ENCODE measurements at regions not wholly inside any gene's neighbourhood (a gene's known extent, or its start where the extent isn't known, plus 50 kb on each side); places are given as distances from the start of the nearest gene placed in this dataset.

DNA sequence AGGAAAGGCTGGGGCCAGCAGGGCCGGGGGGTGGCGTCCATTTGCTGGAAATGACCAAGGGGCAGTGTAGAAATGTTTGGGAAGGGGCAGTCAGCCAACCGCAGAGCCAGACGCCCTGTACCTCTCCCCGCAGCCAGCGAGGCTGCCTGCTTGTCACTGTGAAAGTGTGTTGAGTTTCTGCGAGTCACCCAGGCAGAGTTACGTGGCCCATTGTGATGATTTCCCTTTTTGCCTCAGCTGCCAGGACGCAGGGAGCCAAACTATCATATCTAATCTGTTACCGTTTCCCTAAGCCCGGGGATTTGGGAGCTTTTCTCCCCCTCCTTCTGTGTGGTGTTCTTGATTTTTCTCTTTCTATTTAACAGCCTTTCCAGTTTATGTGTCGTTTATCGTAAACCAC, 67.9 kb upstream of the STX16 start (continued):
- no peak for TF ChIP-seq ZNF548 (tag by site-specific recombination; IDR thresholded peaks at IDR 0.05)

DNA sequence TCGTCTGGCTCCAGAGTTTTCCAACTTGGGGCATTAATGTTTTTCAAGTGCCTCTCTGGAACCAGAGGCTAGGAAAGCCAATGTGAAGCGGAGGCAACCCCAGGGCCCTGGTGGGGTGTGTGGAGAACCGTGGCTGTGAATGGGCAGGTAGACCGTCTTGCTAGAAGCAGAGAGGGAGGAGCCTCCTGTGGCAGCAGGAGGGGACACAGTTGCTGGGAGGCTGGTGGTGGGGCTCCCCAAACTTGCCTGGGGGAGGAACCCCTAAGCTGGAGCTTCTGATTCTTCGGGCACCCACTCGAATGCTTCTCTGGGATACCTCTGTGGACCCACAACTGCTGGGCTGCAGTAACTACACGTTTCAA, 65.3 kb upstream of the APCDD1L start:
- Histone ChIP-seq H3K4me1 (ENCODE audit: control insufficient read depth, insufficient read depth, low read length) (no peaks in the 10 kb centered on the region), H3K9me3 (ENCODE audit: control insufficient read depth, insufficient read depth, low read depth, low read length) (no peaks in the 10 kb centered on the region), H3K4me3 (ENCODE audit: low read depth, low read length) (no peak overlapping the region), H3K36me3 (ENCODE audit: control insufficient read depth in 2 of 2, insufficient read depth in 1 of 2, low read length in 2 of 2) (no peaks in the 10 kb centered on the region), H3K27ac (ENCODE audit: extremely low read depth, low read depth, low read length) (no peak overlapping the region)
- TF ChIP-seq MYNN (tag by site-specific recombination; IDR thresholded peaks at IDR 0.05; ENCODE audit: borderline replicate concordance): no peak
- TF ChIP-seq, protein P1, sequence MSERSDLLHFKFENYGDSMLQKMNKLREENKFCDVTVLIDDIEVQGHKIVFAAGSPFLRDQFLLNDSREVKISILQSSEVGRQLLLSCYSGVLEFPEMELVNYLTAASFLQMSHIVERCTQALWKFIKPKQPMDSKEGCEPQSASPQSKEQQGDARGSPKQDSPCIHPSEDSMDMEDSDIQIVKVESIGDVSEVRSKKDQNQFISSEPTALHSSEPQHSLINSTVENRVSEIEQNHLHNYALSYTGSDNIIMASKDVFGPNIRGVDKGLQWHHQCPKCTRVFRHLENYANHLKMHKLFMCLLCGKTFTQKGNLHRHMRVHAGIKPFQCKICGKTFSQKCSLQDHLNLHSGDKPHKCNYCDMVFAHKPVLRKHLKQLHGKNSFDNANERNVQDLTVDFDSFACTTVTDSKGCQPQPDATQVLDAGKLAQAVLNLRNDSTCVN (tag by site-specific recombination; optimal IDR thresholded peaks at IDR 0.05): no peak
- no peak for TF ChIP-seq ZNF621 (tag by site-specific recombination; IDR thresholded peaks at IDR 0.05)
- TF ChIP-seq SALL2 (tag by site-specific recombination; IDR thresholded peaks at IDR 0.05; ENCODE audit: borderline replicate concordance): no peak
- TF ChIP-seq ZNF274 (IDR thresholded peaks at IDR 0.05; ENCODE audit: low read length): no peak
- no peak for TF ChIP-seq ZNF274 (tag by site-specific recombination; IDR thresholded peaks at IDR 0.05; ENCODE audit: borderline replicate concordance)
- no peak for TF ChIP-seq ZNF121 (tag by site-specific recombination; IDR thresholded peaks at IDR 0.05)
- TF ChIP-seq, protein P2, sequence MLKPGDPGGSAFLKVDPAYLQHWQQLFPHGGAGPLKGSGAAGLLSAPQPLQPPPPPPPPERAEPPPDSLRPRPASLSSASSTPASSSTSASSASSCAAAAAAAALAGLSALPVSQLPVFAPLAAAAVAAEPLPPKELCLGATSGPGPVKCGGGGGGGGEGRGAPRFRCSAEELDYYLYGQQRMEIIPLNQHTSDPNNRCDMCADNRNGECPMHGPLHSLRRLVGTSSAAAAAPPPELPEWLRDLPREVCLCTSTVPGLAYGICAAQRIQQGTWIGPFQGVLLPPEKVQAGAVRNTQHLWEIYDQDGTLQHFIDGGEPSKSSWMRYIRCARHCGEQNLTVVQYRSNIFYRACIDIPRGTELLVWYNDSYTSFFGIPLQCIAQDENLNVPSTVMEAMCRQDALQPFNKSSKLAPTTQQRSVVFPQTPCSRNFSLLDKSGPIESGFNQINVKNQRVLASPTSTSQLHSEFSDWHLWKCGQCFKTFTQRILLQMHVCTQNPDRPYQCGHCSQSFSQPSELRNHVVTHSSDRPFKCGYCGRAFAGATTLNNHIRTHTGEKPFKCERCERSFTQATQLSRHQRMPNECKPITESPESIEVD (tag by site-specific recombination; IDR thresholded peaks at IDR 0.05): no peak
- no peak for TF ChIP-seq ZNF433 (tag by site-specific recombination; IDR thresholded peaks at IDR 0.05; ENCODE audit: low read depth)
- no peak for TF ChIP-seq MZF1 (tag by site-specific recombination; IDR thresholded peaks at IDR 0.05; ENCODE audit: borderline replicate concordance)
- ChIA-PET CTCF (no interaction called here), POLR2A (no interaction called here)

DNA sequence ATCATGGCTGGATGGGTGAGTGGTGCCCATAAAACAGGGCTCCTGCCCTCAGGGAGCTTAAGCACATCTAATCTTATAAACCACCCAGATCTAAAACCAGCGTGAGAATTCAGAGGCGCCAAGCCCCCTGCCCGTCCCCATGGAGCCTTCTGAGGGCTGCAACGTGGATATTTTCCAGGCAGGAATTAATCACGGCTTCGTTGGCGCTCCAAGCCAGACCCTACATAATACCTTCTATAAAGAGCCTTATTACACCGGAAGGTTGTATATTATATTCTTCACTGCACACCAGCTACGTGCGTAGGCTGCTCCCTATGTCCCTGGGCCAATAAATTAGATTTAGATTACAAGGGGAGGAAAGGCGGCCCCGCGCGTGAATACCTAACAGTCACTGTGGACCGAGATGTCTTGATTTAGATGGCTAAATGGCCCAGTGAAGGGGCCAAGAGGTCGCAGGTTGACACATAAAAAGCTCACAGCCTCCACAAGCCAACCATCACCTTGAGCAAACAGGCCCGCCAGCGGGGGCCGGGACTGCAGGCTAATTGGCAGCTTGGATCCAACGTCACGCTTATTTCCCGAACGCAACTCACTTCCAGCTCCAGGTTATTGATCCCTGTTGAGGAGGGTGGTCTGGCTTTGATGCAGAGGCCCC, 64.7 kb upstream of the APCDD1L start:
- Histone ChIP-seq H3K9me3 (ENCODE audit: control insufficient read depth, insufficient read depth, low read depth, low read length) (no peaks in the 10 kb centered on the region), H3K4me3 (ENCODE audit: low read depth, low read length) (no peak overlapping the region), H3K27ac (ENCODE audit: extremely low read depth, low read depth, low read length) (no peak overlapping the region), H3K4me1 (ENCODE audit: control insufficient read depth, insufficient read depth, low read length) (no peaks in the 10 kb centered on the region), H3K36me3 (ENCODE audit: control insufficient read depth in 2 of 2, insufficient read depth in 1 of 2, low read length in 2 of 2) (no peaks in the 10 kb centered on the region)
- CTCF ChIA-PET: no interaction called here
- POLR2A ChIA-PET: no interaction called here
- TF ChIP-seq, protein P3, sequence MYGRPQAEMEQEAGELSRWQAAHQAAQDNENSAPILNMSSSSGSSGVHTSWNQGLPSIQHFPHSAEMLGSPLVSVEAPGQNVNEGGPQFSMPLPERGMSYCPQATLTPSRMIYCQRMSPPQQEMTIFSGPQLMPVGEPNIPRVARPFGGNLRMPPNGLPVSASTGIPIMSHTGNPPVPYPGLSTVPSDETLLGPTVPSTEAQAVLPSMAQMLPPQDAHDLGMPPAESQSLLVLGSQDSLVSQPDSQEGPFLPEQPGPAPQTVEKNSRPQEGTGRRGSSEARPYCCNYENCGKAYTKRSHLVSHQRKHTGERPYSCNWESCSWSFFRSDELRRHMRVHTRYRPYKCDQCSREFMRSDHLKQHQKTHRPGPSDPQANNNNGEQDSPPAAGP (tag by site-specific recombination; IDR thresholded peaks at IDR 0.05): no peak
- no peak for TF ChIP-seq ZNF677 (tag by site-specific recombination; IDR thresholded peaks at IDR 0.05)
- no peak for TF ChIP-seq MEIS1 (CRISPR knock-in tag; IDR thresholded peaks at IDR 0.05; ENCODE audit: borderline replicate concordance)
- TF ChIP-seq, protein P4, sequence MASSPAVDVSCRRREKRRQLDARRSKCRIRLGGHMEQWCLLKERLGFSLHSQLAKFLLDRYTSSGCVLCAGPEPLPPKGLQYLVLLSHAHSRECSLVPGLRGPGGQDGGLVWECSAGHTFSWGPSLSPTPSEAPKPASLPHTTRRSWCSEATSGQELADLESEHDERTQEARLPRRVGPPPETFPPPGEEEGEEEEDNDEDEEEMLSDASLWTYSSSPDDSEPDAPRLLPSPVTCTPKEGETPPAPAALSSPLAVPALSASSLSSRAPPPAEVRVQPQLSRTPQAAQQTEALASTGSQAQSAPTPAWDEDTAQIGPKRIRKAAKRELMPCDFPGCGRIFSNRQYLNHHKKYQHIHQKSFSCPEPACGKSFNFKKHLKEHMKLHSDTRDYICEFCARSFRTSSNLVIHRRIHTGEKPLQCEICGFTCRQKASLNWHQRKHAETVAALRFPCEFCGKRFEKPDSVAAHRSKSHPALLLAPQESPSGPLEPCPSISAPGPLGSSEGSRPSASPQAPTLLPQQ (tag by site-specific recombination; IDR thresholded peaks at IDR 0.05): no peak
- TF ChIP-seq ZNF2 (tag by site-specific recombination; IDR thresholded peaks at IDR 0.05): no peak
- no peak for TF ChIP-seq KLF9 (tag by site-specific recombination; IDR thresholded peaks at IDR 0.05; ENCODE audit: low read depth)
- TF ChIP-seq, protein P5, sequence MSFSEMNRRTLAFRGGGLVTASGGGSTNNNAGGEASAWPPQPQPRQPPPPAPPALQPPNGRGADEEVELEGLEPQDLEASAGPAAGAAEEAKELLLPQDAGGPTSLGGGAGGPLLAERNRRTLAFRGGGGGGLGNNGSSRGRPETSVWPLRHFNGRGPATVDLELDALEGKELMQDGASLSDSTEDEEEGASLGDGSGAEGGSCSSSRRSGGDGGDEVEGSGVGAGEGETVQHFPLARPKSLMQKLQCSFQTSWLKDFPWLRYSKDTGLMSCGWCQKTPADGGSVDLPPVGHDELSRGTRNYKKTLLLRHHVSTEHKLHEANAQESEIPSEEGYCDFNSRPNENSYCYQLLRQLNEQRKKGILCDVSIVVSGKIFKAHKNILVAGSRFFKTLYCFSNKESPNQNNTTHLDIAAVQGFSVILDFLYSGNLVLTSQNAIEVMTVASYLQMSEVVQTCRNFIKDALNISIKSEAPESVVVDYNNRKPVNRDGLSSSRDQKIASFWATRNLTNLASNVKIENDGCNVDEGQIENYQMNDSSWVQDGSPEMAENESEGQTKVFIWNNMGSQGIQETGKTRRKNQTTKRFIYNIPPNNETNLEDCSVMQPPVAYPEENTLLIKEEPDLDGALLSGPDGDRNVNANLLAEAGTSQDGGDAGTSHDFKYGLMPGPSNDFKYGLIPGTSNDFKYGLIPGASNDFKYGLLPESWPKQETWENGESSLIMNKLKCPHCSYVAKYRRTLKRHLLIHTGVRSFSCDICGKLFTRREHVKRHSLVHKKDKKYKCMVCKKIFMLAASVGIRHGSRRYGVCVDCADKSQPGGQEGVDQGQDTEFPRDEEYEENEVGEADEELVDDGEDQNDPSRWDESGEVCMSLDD (tag by site-specific recombination; IDR thresholded peaks at IDR 0.05): no peak
- no peak for TF ChIP-seq ZNF776 (tag by site-specific recombination; IDR thresholded peaks at IDR 0.05; ENCODE audit: borderline replicate concordance)

Data from HEK293 (cell line).